ENCODE measurements at regions not wholly inside any gene's neighbourhood (a gene's known extent, or its start where the extent isn't known, plus 50 kb on each side); places are given as distances from the start of the nearest gene placed in this dataset.

GRCh38 chr9:135253305-135254004 is 166.0 kb downstream of the OLFM1 start:
- no peak for DNase-seq (ENCODE audit: low read depth)

- no peak for DNase-seq (ENCODE audit: low read depth)
These were observed 166.9 kb downstream of the OLFM1 start for GRCh38 chr9:135254176-135255032.

GRCh38 chr9:135255033-135255840 is 167.8 kb downstream of the OLFM1 start:
- no peak for DNase-seq (ENCODE audit: low read depth)

- no peak for DNase-seq (ENCODE audit: low read depth)
These were observed 168.5 kb downstream of the OLFM1 start for GRCh38 chr9:135255841-135256580.

GRCh38 chr9:135256581-135257354 is 169.3 kb downstream of the OLFM1 start:
- DNase-seq (ENCODE audit: low read depth): no peak

- no peak for DNase-seq (ENCODE audit: low read depth)
These were observed 171.0 kb downstream of the OLFM1 start for GRCh38 chr9:135258461-135258860.

- no peak for DNase-seq (ENCODE audit: low read depth)
These were observed 171.8 kb downstream of the OLFM1 start for GRCh38 chr9:135259273-135259672.

- DNase-seq (ENCODE audit: low read depth): no peak
These were observed 173.0 kb downstream of the OLFM1 start for GRCh38 chr9:135260221-135261180.

GRCh38 chr9:135262248-135262647 is 174.8 kb downstream of the OLFM1 start:
- no peak for DNase-seq (ENCODE audit: low read depth)

- no peak for DNase-seq (ENCODE audit: low read depth)
These were observed 176.0 kb downstream of the OLFM1 start for GRCh38 chr9:135263511-135263910.

- DNase-seq (ENCODE audit: low read depth): no peak
These were observed 178.5 kb downstream of the OLFM1 start for GRCh38 chr9:135265931-135266330.

- no peak for DNase-seq (ENCODE audit: low read depth)
These were observed 179.8 kb downstream of the OLFM1 start for GRCh38 chr9:135267191-135267809.

GRCh38 chr9:135268031-135268430 is 180.6 kb downstream of the OLFM1 start:
- no peak for DNase-seq (ENCODE audit: low read depth)

- DNase-seq (ENCODE audit: low read depth): no peak
These were observed 181.5 kb downstream of the OLFM1 start for GRCh38 chr9:135268981-135269380.

- DNase-seq (ENCODE audit: low read depth): no peak
These were observed 182.7 kb downstream of the OLFM1 start for GRCh38 chr9:135269912-135270830.

GRCh38 chr9:135271425-135271824 is 184.0 kb downstream of the OLFM1 start:
- DNase-seq (ENCODE audit: low read depth): no peak

GRCh38 chr9:135272608-135273007 is 185.1 kb downstream of the OLFM1 start:
- no peak for DNase-seq (ENCODE audit: low read depth)

- DNase-seq (ENCODE audit: low read depth): no peak
These were observed 185.5 kb downstream of the OLFM1 start for GRCh38 chr9:135273008-135273407.

Data from stimulated activated CD8-positive, alpha-beta memory T cell treated with anti-CD3 and anti-CD28 coated beads, Interleukin-7, amount 100 ng/mL, for 24 hours (primary cell).